Muscle of leg (tissue), 3 donors: ENCODE measurements at regions not wholly inside any gene's neighbourhood (a gene's known extent, or its start where the extent isn't known, plus 50 kb on each side); places are given as distances from the start of the nearest gene placed in this dataset.
A peak's percentile ranks its signal among the peaks of the same experiment; 100 is the strongest.
"Not testable (repeated sequence)": the region's sequence is repeated elsewhere in the genome, so short reads cannot be mapped to it uniquely, and the experiment has no call there.

Experiments used
- DNase-seq: peaks from one replicate; pipeline ENCODE4 v3.0.0; 2013
- H3K27ac ChIP-seq: one replicate; pipeline ENCODE4 v1.5.1; 2013; ENCODE audit warnings: mild to moderate bottlenecking, low read length, control low read depth
- H3K27me3 ChIP-seq: one replicate; pipeline ENCODE4 v1.6.1; 2013; ENCODE audit warnings: low read length; ENCODE audit not compliant: control insufficient read depth, insufficient read depth
- H3K36me3 ChIP-seq: one replicate; pipeline ENCODE4 v1.6.1; 2013; ENCODE audit warnings: low read length; ENCODE audit not compliant: control insufficient read depth, insufficient read depth
- H3K4me1 ChIP-seq: one replicate; pipeline ENCODE4 v1.6.1; 2013; ENCODE audit warnings: low read length; ENCODE audit not compliant: control insufficient read depth, insufficient read depth
- H3K4me3 ChIP-seq: one replicate; pipeline ENCODE4 v1.5.1; 2013; ENCODE audit warnings: low read length, control low read depth
- H3K9me3 ChIP-seq: replicated peaks from 2 replicates; pipeline ENCODE4 v1.6.1; 2013; ENCODE audit warnings: low read depth, low read length; ENCODE audit not compliant: control insufficient read depth
- WGBS: methylation state at CpG from one replicate; pipeline ENCODE4 v1.1.5; 2013; ENCODE audit warnings: missing lambda C conversion rate; ENCODE audit not compliant: insufficient coverage; 5-methylcytosine and 5-hydroxymethylcytosine counted together

DNA sequence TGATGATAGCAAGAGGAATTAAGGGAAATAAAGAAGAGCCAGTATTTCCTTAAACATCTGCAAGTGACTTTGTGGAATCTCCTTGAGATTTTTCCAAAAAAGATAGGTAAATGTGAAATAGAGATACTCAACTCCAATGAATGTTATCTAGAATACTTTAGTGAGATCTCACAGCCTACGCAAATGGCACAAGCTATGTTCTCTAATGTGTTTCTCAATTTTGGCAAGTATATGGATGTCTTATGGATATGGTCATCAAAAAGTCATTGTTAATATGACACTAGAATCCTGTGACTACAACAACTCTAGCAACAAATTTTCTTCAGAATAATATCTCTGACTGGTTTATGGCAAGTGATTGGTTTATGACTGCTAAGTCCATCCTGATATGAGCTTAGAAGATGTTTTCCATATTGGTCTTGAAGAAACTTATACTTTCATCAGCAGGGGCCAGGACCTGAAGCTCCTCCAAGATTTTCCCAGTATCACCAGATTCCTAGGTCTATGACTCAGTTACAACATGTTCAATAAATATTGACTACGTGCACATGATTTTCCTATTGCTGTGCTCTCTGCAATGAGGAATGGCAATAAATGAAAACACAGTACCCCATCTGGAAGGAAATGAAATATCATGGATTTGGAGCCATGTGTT, 170.9 kb upstream of the THBS1 start:
- no CpG with 5 or more reads among the region's 2 CpGs for WGBS
- Histone ChIP-seq H3K36me3 (no peaks in the 10 kb centered on the region), H3K4me1 (no peaks in the 10 kb centered on the region), H3K27ac (no peak overlapping the region), H3K4me3 (no peak overlapping the region), H3K27me3 (peaks cover 2% of the 10 kb centered on the region), H3K9me3 (no peaks in the 10 kb centered on the region)
- DNase-seq = no peak

GRCh38 chr15:39411102-39411989, 169.5 kb upstream of the THBS1 start:
- no peak for DNase-seq
- H3K27ac ChIP-seq = no peak overlapping the region

DNA sequence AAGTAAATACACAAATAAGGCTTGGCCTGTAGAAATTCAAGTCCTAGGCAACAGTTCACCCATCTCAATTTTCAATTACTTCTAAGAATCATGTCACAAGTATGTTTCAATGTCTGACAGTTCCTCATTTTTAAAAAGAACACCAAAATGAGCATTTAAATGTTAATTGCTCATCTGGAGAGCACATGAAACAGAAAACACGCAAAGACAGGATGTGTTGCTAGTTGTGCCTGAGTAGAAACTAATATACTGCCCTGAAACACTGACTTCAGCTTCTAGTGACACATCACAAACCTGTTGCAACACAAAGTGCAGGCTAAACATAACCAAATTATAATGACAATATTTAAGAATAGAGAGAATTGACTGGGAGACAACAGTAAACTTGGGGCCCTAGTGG, 167.3 kb upstream of the THBS1 start:
- H3K27ac ChIP-seq = no peak overlapping the region
- DNase-seq = no peak
- H3K4me1 ChIP-seq = no peaks in the 10 kb centered on the region
- WGBS = no CpG with 5 or more reads among the region's 1 CpG
- no peaks in the 10 kb centered on the region for H3K36me3 ChIP-seq
- H3K27me3 ChIP-seq = peaks cover 2% of the 10 kb centered on the region
- H3K4me3 ChIP-seq = no peak overlapping the region
- peaks cover 9% of the 10 kb centered on the region for H3K9me3 ChIP-seq

More at GRCh38 chr15:39411102-39411989, 169.5 kb upstream of the THBS1 start:
- H3K27me3 ChIP-seq = peaks cover 2% of the 10 kb centered on the region
- H3K36me3 ChIP-seq = no peaks in the 10 kb centered on the region
- H3K4me1 ChIP-seq = no peaks in the 10 kb centered on the region
- 67% methylated on average over 1 of the region's 4 CpGs for WGBS
- H3K4me3 ChIP-seq = no peak overlapping the region
- H3K9me3 ChIP-seq = peaks cover 4% of the 10 kb centered on the region

- Histone ChIP-seq H3K9me3 (peaks cover 9% of the 10 kb centered on the region), H3K27me3 (peaks cover 2% of the 10 kb centered on the region), H3K27ac (no peak overlapping the region), H3K4me3 (no peak overlapping the region), H3K36me3 (no peaks in the 10 kb centered on the region), H3K4me1 (no peaks in the 10 kb centered on the region)
- DNase-seq = no peak
- 80% methylated on average over 2 of the region's 4 CpGs for WGBS
Measured at GRCh38 chr15:39414201-39414600, 166.7 kb upstream of the THBS1 start.

GRCh38 chr15:39415634-39416033, 165.2 kb upstream of the THBS1 start:
- peaks cover 9% of the 10 kb centered on the region for H3K9me3 ChIP-seq
- WGBS = no CpG with 5 or more reads among the region's 2 CpGs
- H3K4me1 ChIP-seq = no peaks in the 10 kb centered on the region
- H3K27me3 ChIP-seq = peaks cover 2% of the 10 kb centered on the region
- no peak overlapping the region for H3K4me3 ChIP-seq
- DNase-seq = no peak
- H3K36me3 ChIP-seq = no peaks in the 10 kb centered on the region
- no peak overlapping the region for H3K27ac ChIP-seq

GRCh38 chr15:39416258-39416657, 164.6 kb upstream of the THBS1 start:
- Histone ChIP-seq H3K9me3 (peaks cover 9% of the 10 kb centered on the region), H3K36me3 (no peaks in the 10 kb centered on the region), H3K4me1 (no peaks in the 10 kb centered on the region), H3K4me3 (no peak overlapping the region), H3K27ac (no peak overlapping the region), H3K27me3 (peaks cover 2% of the 10 kb centered on the region)
- DNase-seq = no peak
- 98% methylated on average over 4 of the region's 4 CpGs for WGBS

DNA sequence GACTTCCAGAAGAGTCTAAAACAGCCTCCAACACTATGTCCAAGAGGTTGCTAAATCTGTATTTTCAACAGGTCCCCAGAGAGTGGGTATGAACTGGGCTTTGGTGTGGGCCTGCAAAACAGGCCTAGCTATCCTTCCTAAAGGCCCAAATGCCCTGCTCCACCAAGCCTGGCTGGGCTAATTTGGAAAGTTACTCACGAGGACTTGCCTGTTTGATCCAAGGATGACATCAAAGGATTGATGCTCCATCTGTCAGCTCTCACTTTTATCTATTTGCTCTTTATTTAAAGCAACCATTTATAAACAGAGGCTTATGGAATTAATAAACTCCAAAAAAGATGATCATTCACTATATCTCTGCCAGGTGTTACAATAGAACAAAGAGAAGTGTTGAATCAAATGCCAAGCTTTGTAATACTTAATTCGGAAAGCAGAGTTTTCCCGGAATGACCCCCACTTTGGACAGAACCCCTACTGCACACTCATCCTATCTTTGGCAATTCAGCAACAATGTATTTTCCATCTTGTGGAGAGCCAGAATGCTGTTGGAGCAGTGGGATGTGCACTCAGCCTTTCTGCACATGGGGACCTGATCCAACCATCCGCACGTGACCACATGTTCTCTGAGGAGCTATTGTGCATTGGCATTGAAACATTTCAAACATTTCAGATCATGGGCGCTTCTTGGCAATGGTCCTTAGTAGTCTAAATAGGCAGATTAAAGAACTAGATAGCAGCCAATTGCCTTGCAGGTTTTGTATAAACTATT, 163.3 kb upstream of the THBS1 start:
- Histone ChIP-seq H3K4me3 (no peak overlapping the region), H3K36me3 (no peaks in the 10 kb centered on the region), H3K9me3 (peaks cover 9% of the 10 kb centered on the region), H3K27ac (no peak overlapping the region), H3K4me1 (no peaks in the 10 kb centered on the region), H3K27me3 (peaks cover 2% of the 10 kb centered on the region)
- 60% methylated on average over 2 of the region's 6 CpGs for WGBS
- DNase-seq = peak; percentile 63

DNA sequence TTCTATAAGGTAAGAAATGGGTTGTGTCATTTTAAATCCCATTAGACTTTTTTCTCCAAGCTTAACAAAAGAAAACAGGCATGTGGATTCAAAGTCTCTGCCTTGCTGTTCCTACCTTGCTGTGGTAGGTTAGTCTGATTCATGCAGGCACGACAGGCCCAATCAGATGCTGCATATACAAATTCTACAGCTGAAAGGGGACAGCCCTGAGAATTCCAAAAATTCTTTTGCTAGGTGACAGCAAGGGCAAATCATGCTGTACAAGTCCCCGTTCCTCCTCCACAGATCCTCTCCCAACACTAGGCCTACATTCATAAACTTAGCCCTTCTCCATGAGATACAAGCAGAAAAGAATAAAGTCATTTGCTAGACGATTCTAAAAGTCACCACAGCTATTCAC, 161.2 kb upstream of the THBS1 start:
- Histone ChIP-seq H3K27ac (no peak overlapping the region), H3K27me3 (peaks cover 2% of the 10 kb centered on the region), H3K36me3 (no peaks in the 10 kb centered on the region), H3K4me1 (no peaks in the 10 kb centered on the region), H3K9me3 (peaks cover 9% of the 10 kb centered on the region), H3K4me3 (no peak overlapping the region)
- DNase-seq = no peak
- WGBS = no CpG with 5 or more reads among the region's 3 CpGs

DNA sequence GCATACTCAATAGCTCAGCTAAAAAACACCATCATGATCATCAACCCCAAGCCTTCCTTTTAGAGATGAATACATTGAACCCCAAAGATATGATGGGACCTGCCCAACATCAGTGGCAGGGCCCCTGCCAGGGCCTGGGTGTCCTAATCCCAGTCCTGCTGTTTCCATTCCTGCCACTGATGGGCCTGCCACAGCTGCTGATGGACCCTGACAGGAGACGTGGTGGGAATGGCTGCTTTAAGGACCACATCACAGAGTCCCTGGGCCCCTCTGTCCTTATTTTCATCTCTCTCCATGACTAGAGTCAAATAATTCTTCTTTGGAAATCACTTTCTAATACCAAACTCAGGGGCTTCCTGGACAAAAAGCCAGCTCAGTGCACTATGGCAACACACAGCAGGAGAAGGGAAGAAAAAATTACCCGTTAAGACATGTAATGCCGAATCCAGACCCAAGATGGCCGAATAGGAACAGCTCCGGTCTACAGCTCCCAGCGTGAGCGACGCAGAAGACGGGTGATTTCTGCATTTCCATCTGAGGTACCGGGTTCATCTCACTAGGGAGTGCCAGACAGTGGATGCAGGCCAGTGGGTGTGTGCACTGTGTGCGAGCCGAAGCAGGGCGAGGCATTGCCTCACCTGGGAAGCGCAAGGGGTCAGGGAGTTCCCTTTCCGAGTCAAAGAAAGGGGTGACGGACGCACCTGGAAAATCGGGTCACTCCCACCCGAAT, 160.6 kb upstream of the THBS1 start:
- not testable (repeated sequence) for H3K27me3 ChIP-seq, H3K4me3 ChIP-seq, H3K27ac ChIP-seq, H3K9me3 ChIP-seq, DNase-seq, H3K4me1 ChIP-seq, H3K36me3 ChIP-seq
- 83% methylated on average over 1 of the region's 19 CpGs for whole genome bisulfite sequencing

DNA sequence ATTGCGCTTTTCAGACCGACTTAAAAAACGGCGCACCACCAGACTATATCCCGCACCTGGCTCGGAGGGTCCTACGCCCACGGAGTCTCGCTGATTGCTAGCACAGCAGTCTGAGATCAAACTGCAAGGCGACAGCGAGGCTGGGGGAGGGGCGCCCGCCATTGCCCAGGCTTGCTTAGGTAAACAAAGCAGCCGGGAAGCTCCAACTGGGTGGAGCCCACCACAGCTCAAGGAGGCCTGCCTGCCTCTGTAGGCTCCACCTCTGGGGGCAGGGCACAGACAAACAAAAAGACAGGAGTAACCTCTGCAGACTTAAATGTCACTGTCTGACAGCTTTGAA, 160.1 kb upstream of the THBS1 start:
- H3K9me3 ChIP-seq, H3K36me3 ChIP-seq, H3K27me3 ChIP-seq, H3K4me1 ChIP-seq, DNase-seq, H3K27ac ChIP-seq, H3K4me3 ChIP-seq: not testable (repeated sequence)
- no CpG with 5 or more reads among the region's 14 CpGs for WGBS
